GM20000 (cell line): ENCODE measurements at regions not wholly inside any gene's neighbourhood (a gene's known extent, or its start where the extent isn't known, plus 50 kb on each side); places are given as distances from the start of the nearest gene placed in this dataset.
"Not testable (repeated sequence)": the region's sequence is repeated elsewhere in the genome, so short reads cannot be mapped to it uniquely, and the experiment has no call there.

ENCODE experiments used
- DNase-seq: peaks from one replicate; pipeline ENCODE4 v3.0.0; 2012; ENCODE audit warnings: low spot score
- CTCF ChIP-seq: IDR thresholded peaks from 2 replicates; pipeline ENCODE4 v1.5.1; 2012; ENCODE audit warnings: mild to moderate bottlenecking, control low read depth; ENCODE audit errors: extremely low read depth, missing control alignments

GRCh38 chr12:89875225-89875624, 166.6 kb upstream of the ATP2B1 start:
- no peak for TF ChIP-seq CTCF
- DNase-seq = no peak

- DNase-seq = no peak
- no peak for TF ChIP-seq CTCF
Observed at GRCh38 chr12:89874146-89874545, 165.5 kb upstream of the ATP2B1 start.

GRCh38 chr12:89873745-89874144, 165.1 kb upstream of the ATP2B1 start:
- no peak for TF ChIP-seq CTCF
- DNase-seq = peak; percentile 38

GRCh38 chr12:89872922-89873630, 164.4 kb upstream of the ATP2B1 start:
- DNase-seq = no peak
- TF ChIP-seq CTCF = no peak

GRCh38 chr12:89870413-89871184, 162.0 kb upstream of the ATP2B1 start:
- DNase-seq = no peak
- TF ChIP-seq CTCF = no peak

GRCh38 chr12:89867611-89868010, 159.0 kb upstream of the ATP2B1 start:
- not testable (repeated sequence) for DNase-seq

- no peak for TF ChIP-seq CTCF
- DNase-seq = no peak
Observed at GRCh38 chr12:89864411-89864810, 155.8 kb upstream of the ATP2B1 start.
